ENCODE measurements at regions not wholly inside any gene's neighbourhood (a gene's known extent, or its start where the extent isn't known, plus 50 kb on each side); places are given as distances from the start of the nearest gene placed in this dataset.
"Not testable (repeated sequence)": the region's sequence is repeated elsewhere in the genome, so short reads cannot be mapped to it uniquely, and the experiment has no call there.

DNA sequence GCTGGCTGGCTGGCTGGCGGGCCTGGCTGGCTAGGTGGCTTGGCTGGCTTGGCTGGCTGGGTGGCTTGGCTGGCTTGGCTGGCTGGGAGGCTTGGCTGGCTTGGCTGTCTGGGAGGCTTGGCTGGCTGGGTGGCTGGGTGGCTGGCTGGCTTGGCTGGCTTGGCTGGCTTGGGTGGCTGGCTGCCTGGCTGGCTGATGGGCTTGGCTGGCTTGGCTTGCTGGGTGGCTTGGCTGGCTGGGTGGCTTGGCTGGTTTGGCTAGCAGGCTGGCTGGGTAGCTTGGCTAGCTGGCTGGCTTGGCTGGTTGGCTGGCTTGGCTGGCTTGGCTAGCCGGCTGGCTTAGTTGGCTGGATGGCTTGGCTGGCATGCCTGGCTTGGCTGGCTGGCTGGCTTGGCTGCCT lies 2834.1 kb downstream of the RPIA start:
- not testable (repeated sequence) for TF ChIP-seq ZNF239 (tag by site-specific recombination; IDR thresholded peaks at IDR 0.05); ZNF24 (tag by site-specific recombination; IDR thresholded peaks at IDR 0.05); ZNF529 (tag by site-specific recombination; IDR thresholded peaks at IDR 0.05; ENCODE audit: insufficient replicate concordance)
